Stromal cell of bone marrow (primary cell): ENCODE measurements at regions not wholly inside any gene's neighbourhood (a gene's known extent, or its start where the extent isn't known, plus 50 kb on each side); places are given as distances from the start of the nearest gene placed in this dataset.
"Not testable (repeated sequence)": the region's sequence is repeated elsewhere in the genome, so short reads cannot be mapped to it uniquely, and the experiment has no call there.

Experiments used
- DNase-seq: peaks from one replicate; pipeline ENCODE4 v3.0.0-alpha.2; 2012; ENCODE audit warnings: low read depth

GRCh38 chr16:29218649-29219048 is 187.9 kb downstream of the NPIPB11 start:
- not testable (repeated sequence) for DNase-seq

- DNase-seq: not testable (repeated sequence)
These were observed 188.3 kb downstream of the NPIPB11 start for GRCh38 chr16:29218171-29218570.

- DNase-seq: not testable (repeated sequence)
These were observed 188.8 kb downstream of the NPIPB11 start for GRCh38 chr16:29217752-29218126.

GRCh38 chr16:29217104-29217751 is 189.3 kb downstream of the NPIPB11 start:
- DNase-seq: not testable (repeated sequence)

- DNase-seq: not testable (repeated sequence)
These were observed 192.7 kb downstream of the NPIPB11 start for GRCh38 chr16:29213770-29214169.

DNA sequence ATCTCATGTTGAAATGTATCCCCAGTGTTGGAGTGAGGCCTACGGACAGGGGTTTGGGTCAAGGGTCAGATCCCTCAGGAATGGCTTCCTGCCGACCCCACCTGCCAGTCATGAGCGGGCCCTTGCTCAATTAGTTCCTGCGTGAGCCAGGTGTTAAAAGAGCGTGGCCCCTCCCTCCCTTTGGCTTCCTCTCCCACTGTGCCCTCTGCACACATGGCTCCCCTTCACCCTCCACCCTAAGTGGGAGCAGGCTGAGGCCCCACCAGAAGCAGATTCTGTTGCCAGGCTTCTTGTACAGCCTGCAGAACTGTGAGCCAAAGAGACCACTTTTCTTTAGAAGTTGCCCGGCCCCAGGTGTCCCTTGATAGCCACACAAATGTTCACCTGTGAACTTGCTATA is 193.3 kb downstream of the NPIPB11 start:
- not testable (repeated sequence) for DNase-seq

GRCh38 chr16:29212084-29213027 is 194.2 kb downstream of the NPIPB11 start:
- DNase-seq: not testable (repeated sequence)

DNA sequence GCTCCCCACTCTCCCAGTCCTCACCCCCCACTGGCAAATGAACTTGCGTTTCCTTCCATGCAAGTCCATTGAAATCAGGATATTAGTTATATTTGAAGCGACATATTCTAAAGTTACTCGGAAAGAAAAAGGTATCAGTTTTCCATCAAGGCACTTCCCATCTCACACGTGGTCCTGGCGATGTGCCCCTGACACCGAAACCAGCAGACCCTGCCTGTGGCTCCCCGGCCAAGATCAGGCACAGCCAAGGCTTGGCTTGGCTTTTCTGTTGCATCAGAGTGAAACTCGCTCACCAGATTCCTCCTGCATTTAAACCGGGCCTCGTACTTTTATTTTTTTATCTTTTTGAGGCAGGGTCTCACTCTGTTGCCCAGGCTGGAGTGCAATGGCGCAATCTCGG is 195.1 kb downstream of the NPIPB11 start:
- DNase-seq: not testable (repeated sequence)

DNA sequence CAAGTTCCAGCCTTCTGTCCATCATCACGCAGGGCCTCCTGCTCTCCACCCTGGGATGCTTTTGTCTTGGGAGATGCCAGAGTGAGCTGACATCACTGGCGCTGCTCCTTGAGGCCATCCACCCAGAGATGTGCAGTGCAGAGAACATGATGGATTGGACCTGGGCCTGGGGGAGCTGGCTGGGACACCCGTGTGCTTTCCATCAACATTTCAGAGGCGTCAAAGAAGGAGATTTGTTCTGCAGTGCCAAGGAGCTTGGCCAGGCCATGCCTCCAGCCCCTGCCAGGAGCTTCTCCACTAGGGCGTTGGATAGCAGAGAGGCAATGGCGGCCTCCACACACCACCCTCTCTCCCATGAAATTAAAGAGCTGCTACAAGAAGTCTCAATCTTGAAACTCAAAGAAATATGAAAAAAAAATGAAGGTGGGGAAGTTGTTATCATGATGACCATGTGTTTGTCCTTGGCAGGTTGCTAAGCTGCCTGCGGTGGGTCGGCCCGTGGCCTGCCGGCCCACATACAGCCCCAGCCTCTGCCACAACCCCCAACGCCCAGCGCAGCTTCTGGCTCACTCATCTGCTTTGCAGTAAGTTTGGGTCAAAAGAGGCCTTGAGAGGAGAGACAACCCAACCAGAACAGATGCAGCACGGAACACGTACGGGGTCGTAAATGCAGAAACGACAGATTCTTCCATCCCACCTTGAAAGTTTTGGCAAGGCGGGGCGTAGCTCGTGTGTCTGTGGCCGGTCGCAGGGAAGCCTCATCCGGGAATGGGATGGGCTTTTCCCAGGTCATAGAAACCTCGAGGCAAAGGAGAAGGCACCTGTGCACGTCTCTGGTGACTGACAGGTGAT is 196.0 kb downstream of the NPIPB11 start:
- not testable (repeated sequence) for DNase-seq

- not testable (repeated sequence) for DNase-seq
These were observed 200.4 kb downstream of the NPIPB11 start for GRCh38 chr16:29206120-29206519.

GRCh38 chr16:29205151-29205550 is 201.4 kb downstream of the NPIPB11 start:
- not testable (repeated sequence) for DNase-seq

DNA sequence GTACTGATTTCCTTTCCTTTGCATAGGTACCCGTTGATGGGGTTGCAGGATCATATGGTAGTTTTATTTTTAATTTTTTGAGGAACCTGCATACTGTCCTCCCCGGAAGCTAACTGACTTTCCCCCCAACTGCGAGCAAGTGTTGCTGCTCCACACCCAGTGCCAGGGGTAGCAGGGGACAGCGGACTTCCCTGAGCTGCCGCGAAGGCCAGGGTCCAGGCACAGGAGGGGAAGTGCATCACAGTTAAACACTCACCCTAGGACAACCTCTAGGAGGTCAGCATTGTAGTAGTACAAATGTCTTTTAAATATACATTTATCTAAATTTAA is 201.7 kb downstream of the NPIPB11 start:
- DNase-seq: no peak

DNA sequence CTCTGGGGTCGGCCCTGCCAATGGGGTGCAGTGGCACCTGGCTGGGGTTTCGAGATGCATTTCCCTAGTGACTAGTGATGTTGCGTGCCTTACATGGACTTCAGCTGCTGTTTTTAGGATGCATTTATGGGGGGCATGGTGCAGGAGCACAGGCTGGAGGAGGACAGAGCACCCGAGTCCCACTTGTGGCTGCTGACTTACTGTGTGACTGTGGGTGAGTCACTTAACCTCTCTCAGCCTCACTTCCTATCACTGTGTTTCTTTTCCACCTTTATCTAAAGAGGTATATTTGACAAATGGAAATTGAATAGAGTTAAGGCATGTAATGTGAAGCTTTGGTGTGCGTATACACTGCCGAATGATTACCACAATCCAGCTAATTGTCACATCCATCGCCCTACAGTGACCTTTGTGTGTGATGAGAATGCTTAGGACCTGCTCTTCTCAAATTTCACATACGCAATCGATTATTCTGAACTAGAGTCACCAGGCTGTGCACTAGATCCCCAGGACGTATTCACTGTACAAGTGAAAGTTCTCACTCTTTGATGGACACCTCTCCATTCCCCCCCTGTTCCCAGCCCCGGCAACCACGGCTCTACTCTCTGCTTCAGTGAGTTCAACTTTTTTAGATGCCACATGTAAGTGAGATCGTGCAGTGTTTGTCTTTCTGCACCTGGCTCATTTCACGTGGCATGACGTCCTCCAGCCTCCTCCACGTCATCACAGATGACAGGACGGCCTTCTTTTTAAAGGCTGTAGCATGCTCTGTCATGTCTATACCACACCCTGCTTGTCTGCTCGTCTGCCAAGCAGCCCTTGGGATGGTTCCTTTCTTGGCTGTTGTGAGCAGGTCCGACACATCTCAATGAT is 202.3 kb downstream of the NPIPB11 start:
- not testable (repeated sequence) for DNase-seq

DNA sequence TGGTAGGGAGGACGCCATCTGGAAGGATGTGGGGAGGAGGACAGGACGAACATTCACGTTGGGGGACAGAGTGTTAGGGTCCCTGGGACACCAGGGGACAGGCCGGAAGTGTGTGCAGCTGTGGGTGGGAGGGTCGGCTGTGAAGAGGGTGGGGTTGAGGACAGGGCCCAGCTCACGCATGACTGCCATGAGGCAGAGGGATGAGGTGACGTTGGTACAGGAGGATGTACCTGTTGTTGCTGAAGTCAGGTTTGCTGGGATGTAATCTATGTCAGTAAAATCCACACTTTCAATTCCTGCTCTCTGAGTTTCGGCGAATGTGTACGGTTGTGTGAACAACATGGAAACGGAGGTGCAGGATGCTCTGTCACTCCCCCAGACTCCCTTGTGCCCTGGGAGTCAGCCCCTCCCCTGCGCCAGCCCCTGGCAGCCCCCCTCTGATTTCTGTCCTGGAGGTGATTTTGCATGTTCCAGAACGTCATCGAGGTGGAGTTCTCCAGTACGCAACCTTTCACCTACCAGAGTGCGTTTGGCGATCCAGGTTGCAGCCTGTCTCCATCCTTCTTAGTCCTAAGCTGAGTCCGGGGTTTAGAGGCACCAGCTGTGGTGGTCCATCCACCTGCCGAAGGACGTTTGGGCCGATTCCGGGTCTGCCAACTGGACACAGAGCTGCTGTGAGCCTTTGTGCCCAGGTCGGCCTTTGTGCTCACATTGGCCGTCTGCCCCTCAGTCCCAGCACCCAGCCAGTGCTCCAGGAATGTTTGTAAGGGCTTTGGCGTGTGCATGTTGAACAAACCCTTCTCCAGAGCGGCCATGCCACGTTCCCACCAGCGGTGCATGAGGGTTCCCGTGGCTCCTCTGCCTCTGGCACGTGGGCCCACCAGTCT is 203.2 kb downstream of the NPIPB11 start:
- not testable (repeated sequence) for DNase-seq

GRCh38 chr16:29202642-29203041 is 203.9 kb downstream of the NPIPB11 start:
- DNase-seq: not testable (repeated sequence)

GRCh38 chr16:29202025-29202632 is 204.4 kb downstream of the NPIPB11 start:
- not testable (repeated sequence) for DNase-seq

DNA sequence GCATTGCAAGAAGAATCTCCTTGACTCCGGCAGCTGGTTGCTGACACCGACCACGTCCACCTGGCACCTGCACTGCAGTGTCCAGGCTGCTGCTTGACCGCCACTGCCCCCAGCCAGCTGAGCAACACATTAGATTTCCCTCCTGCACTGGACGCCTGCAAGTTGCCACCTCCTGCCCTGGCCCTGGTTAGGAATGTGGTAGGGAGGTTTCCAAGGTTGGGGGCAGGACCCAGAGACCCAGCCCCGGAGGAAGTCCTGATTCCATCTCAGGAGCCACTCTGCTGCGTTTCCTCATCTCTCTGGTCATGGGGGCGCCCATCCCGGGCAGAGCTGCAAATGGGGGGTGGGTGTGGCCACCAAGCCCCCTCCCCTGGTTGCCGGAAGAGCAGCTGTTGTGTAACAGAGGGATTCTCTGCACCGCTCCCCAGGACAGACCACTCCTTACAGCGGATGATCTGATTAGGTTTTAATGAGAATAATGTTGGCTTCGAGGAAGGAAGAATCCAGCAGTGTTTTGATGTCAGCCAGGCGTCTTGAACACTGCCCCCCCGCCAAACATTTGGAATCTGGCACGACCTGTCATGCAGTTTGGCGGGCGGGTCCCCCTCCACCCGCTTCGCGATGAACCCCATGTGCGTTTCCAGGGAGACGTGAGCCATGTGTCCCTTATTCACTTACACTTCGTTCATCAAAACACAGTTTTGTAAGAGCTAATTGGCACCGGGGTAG is 205.1 kb downstream of the NPIPB11 start:
- DNase-seq: peak; percentile 12

DNA sequence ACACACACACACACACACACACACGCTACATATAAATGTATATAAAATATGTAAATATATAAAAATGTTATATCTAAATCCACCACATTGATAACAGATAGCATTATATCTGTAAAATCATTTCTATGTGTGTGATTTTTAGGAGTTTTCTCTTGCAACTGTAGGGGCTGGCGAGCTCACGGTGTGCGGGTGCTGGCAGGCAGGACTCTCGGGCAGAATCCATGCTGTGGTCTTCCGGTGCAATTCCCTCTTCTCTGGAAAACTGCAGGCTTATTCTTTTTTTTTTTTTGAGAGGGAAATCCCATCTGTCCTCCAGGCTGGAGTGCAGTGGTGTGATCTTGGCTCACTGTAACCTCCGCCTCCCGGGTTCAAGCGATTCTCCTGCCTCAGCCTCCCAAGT is 205.8 kb downstream of the NPIPB11 start:
- DNase-seq: not testable (repeated sequence)

DNA sequence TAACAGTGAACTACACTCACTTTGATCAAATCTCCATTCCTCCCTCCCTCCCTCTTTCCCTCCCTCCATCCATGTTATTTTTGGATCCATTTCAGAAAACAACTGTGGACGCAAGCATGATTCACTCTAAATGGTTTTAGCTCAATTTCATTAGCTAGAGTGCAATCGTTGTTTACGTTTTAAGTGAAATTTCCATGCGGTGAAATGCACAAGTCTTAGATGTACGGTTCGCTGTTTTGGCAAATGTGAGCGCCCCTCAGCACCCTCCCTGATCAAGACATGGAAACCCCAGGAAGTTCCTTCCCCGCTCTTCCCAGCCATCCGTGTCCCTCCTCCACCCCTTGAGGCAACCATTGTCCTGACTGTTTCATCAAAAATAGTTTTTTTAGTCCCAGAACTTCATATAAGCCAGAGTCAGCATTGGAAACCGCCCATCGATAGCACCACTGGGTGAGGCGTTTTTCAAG is 206.3 kb downstream of the NPIPB11 start:
- DNase-seq: peak; percentile 51
